H1 (cell line): ENCODE measurements at regions not wholly inside any gene's neighbourhood (a gene's known extent, or its start where the extent isn't known, plus 50 kb on each side); places are given as distances from the start of the nearest gene placed in this dataset.

ENCODE experiments used
- CTCF ChIA-PET: fragments of 300-600 bp; sonication (Branson Sonifier 250); formaldehyde crosslinking; loops from one replicate; lab custom pipeline; 2021; ENCODE audit not compliant: partially characterized antibody; lab: Charles Lee
- POLR2A ChIA-PET: fragments of 300-600 bp; sonication (Branson Sonifier 250); formaldehyde crosslinking; loops from one replicate; lab custom pipeline; 2021; ENCODE audit warnings: inconsistent platforms; ENCODE audit not compliant: partially characterized antibody; lab: Charles Lee
- DNase-seq, 2 experiments: peaks; one replicate each; pipeline versions ENCODE4 v3.0.0 to v3.0.0-alpha.2; 2010 to 2022; ENCODE audit warnings: low spot score in 2 of 2, low read depth in 1 of 2, mixed read lengths in 1 of 2
- FAIRE-seq: peaks from 2 replicates; lab custom pipeline; 2011; peaks lifted over from hg19 to GRCh38; lab: Jason Lieb, UNC
- H2AFZ ChIP-seq: 2 replicates; pipeline ENCODE4 v1.8.1; 2012; ENCODE audit warnings: low read length, inconsistent platforms
- H2AK5ac ChIP-seq: 2 replicates; pipeline ENCODE4 v1.6.1; 2013; ENCODE audit warnings: low read depth, low read length
- H2BK120ac ChIP-seq: replicated peaks from 2 replicates; pipeline ENCODE3; 2013; ENCODE audit warnings: low read depth, low read length, inconsistent platforms
- H2BK12ac ChIP-seq: 2 replicates; pipeline ENCODE4 v1.6.1; 2013; ENCODE audit warnings: low read depth, low read length
- H2BK15ac ChIP-seq: 2 replicates; pipeline ENCODE4 v1.6.1; 2013; ENCODE audit warnings: low read length
- H2BK20ac ChIP-seq: 2 replicates; pipeline ENCODE4 v1.6.1; 2013; ENCODE audit warnings: low read length
- H2BK5ac ChIP-seq: 2 replicates; pipeline ENCODE4 v1.6.1; 2013; ENCODE audit warnings: low read depth, low read length
- H3K14ac ChIP-seq: 2 replicates; pipeline ENCODE4 v1.6.1; 2013; ENCODE audit warnings: inconsistent platforms; ENCODE audit not compliant: insufficient read length
- H3K18ac ChIP-seq: 2 replicates; pipeline ENCODE4 v1.6.1; 2013; ENCODE audit warnings: low read length; ENCODE audit errors: extremely low read depth
- H3K23ac ChIP-seq: 2 replicates; pipeline ENCODE4 v1.6.1; 2013; ENCODE audit warnings: inconsistent platforms; ENCODE audit not compliant: insufficient read length
- H3K23me2 ChIP-seq: 2 replicates; pipeline ENCODE4 v1.6.1; 2013; ENCODE audit warnings: low read depth, low read length
- H3K27ac ChIP-seq: 2 replicates; pipeline ENCODE4 v1.6.1; 2011; ENCODE audit warnings: low read depth, low read length, inconsistent platforms
- H3K27me3 ChIP-seq, 4 experiments: replicated peaks in 1 of 4; 1 replicate in 1 of 4; 2 replicates in 3 of 4; pipeline versions ENCODE4 v1.6.1 to v1.8.1; 2011 to 2013; ENCODE audit warnings: low read length in 3 of 4, mild to moderate bottlenecking in 3 of 4, inconsistent platforms in 2 of 4, mixed read lengths in 2 of 4, moderate library complexity in 1 of 4; ENCODE audit not compliant: control insufficient read depth in 3 of 4, insufficient read depth in 3 of 4; ENCODE audit errors: extremely low read depth in 1 of 4
- H3K36me3 ChIP-seq, 4 experiments: 2 replicates each; pipeline versions ENCODE4 v1.6.1 to v1.8.1; 2011 to 2013; ENCODE audit warnings: mild to moderate bottlenecking in 4 of 4, low read length in 3 of 4, moderate library complexity in 2 of 4, control low read depth in 1 of 4, inconsistent platforms in 1 of 4; ENCODE audit not compliant: insufficient read depth in 4 of 4, control insufficient read depth in 2 of 4
- H3K4ac ChIP-seq: replicated peaks from 2 replicates; pipeline ENCODE3; 2013; ENCODE audit warnings: low read length, low read depth, mixed read lengths, inconsistent platforms; ENCODE audit not compliant: insufficient read length
- H3K4me1 ChIP-seq, 4 experiments: replicated peaks in 1 of 4; 1 replicate in 1 of 4; 2 replicates in 3 of 4; pipeline versions ENCODE4 v1.6.1 to v1.8.1; 2011 to 2013; ENCODE audit warnings: low read length in 3 of 4, inconsistent platforms in 2 of 4, mixed read lengths in 1 of 4; ENCODE audit not compliant: insufficient read depth in 4 of 4, control insufficient read depth in 3 of 4
- H3K4me2 ChIP-seq, 2 experiments: 2 replicates each; pipeline versions ENCODE4 v1.6.1 to v1.8.1; 2011 to 2013; ENCODE audit warnings: low read depth in 2 of 2, low read length in 2 of 2, control low read depth in 1 of 2, inconsistent platforms in 1 of 2, mild to moderate bottlenecking in 1 of 2; ENCODE audit not compliant: insufficient read depth in 1 of 2
- H3K4me3 ChIP-seq, 4 experiments: fragments of 200-600, 300-600 bp in 1 of 4; sonication (generic), shearing (Covaris generic), sonication (Bioruptor Twin) in 1 of 4; 2 replicates each; pipeline versions ENCODE4 v1.5.1 to v1.8.1; 2011 to 2016; ENCODE audit warnings: low read length in 4 of 4, low read depth in 3 of 4, control low read depth in 2 of 4, inconsistent platforms in 2 of 4, mild to moderate bottlenecking in 2 of 4, mixed read lengths in 1 of 4, moderate library complexity in 1 of 4; ENCODE audit not compliant: insufficient read depth in 2 of 4; ENCODE audit errors: extremely low read depth in 1 of 4
- H3K56ac ChIP-seq: replicated peaks from 2 replicates; pipeline ENCODE3; 2013; ENCODE audit warnings: low read depth, mild to moderate bottlenecking, mixed read lengths, low read length, inconsistent platforms; ENCODE audit not compliant: insufficient read length
- H3K79me1 ChIP-seq: 2 replicates; pipeline ENCODE4 v1.6.1; 2013; ENCODE audit warnings: low read depth, low read length, control low read depth
- H3K79me2 ChIP-seq, 2 experiments: 2 replicates each; pipeline versions ENCODE4 v1.6.1 to v1.8.1; 2012 to 2013; ENCODE audit warnings: low read length in 2 of 2, mild to moderate bottlenecking in 2 of 2, inconsistent platforms in 1 of 2; ENCODE audit not compliant: insufficient read depth in 2 of 2, control insufficient read depth in 1 of 2
- H3K9ac ChIP-seq, 4 experiments: replicated peaks in 1 of 4; 1 replicate in 1 of 4; 2 replicates in 3 of 4; pipeline versions ENCODE4 v1.6.1 to v1.8.1; 2011 to 2013; ENCODE audit warnings: low read depth in 3 of 4, low read length in 3 of 4, control low read depth in 2 of 4, mild to moderate bottlenecking in 2 of 4, moderate library complexity in 2 of 4, inconsistent platforms in 1 of 4; ENCODE audit errors: extremely low read depth in 1 of 4
- H3K9me3 ChIP-seq, 2 experiments: 2 replicates each; pipeline versions ENCODE4 v1.6.1 to v1.8.1; 2012 to 2013; ENCODE audit warnings: mild to moderate bottlenecking in 2 of 2, moderate library complexity in 2 of 2, control low read depth in 1 of 2, inconsistent platforms in 1 of 2, low read depth in 1 of 2, low read length in 1 of 2, mixed read lengths in 1 of 2; ENCODE audit not compliant: insufficient read depth in 2 of 2
- H4K20me1 ChIP-seq, 2 experiments: replicated peaks in 1 of 2; 2 replicates each; pipeline versions ENCODE3 to v1.8.1; 2011 to 2013; ENCODE audit warnings: inconsistent platforms in 2 of 2, low read length in 2 of 2, mild to moderate bottlenecking in 1 of 2; ENCODE audit not compliant: insufficient read depth in 2 of 2, control insufficient read depth in 1 of 2
- H4K5ac ChIP-seq: 2 replicates; pipeline ENCODE4 v1.6.1; 2013; ENCODE audit warnings: low read length, low read depth, mixed read lengths, inconsistent platforms; ENCODE audit not compliant: insufficient read length
- H4K8ac ChIP-seq: 2 replicates; pipeline ENCODE4 v1.8.0; 2013; ENCODE audit warnings: mild to moderate bottlenecking, moderate library complexity, low read length, inconsistent platforms; ENCODE audit not compliant: insufficient read depth; ENCODE audit errors: extremely low read depth
- H4K91ac ChIP-seq: replicated peaks from 2 replicates; pipeline ENCODE3; 2013; ENCODE audit warnings: low read length, mixed read lengths, inconsistent platforms; ENCODE audit not compliant: insufficient read length
- CEBPB ChIP-seq: IDR thresholded peaks from 2 replicates; pipeline ENCODE4 v1.6.1; 2012; ENCODE audit warnings: low read depth, low read length
- CREB1 ChIP-seq: IDR thresholded peaks from 2 replicates; pipeline ENCODE4 v1.6.1; 2012; ENCODE audit warnings: inconsistent platforms
- EP300 ChIP-seq, 2 experiments: IDR thresholded peaks; 1 replicate in 1 of 2; 2 replicates in 1 of 2; pipeline ENCODE4 v1.6.1; 2011 to 2012; ENCODE audit warnings: low read depth in 2 of 2, low read length in 2 of 2, mild to moderate bottlenecking in 2 of 2, borderline replicate concordance in 1 of 2, inconsistent platforms in 1 of 2, moderate library complexity in 1 of 2
- KDM1A ChIP-seq: fragments of 200-600, 300-600 bp; sonication (generic); IDR thresholded peaks from 2 replicates; pipeline ENCODE4 v1.7.1; 2016; ENCODE audit warnings: mild to moderate bottlenecking, low read length, borderline replicate concordance
- KDM4A ChIP-seq: IDR thresholded peaks from one replicate; pipeline ENCODE4 v1.7.1; 2012; ENCODE audit warnings: low read depth, mild to moderate bottlenecking, moderate library complexity, low read length, inconsistent platforms; ENCODE audit not compliant: severe bottlenecking
- POLR2AphosphoS5 ChIP-seq: IDR thresholded peaks from 2 replicates; pipeline ENCODE4 v1.6.1; 2011; ENCODE audit warnings: low read depth, low read length
- RNF2 ChIP-seq: fragments of 200-900, 300-1000 bp; sonication (generic); IDR thresholded peaks from 2 replicates; pipeline ENCODE4 v1.7.1; 2016; ENCODE audit warnings: borderline replicate concordance, low read depth, mild to moderate bottlenecking, antibody characterized with exemption, low read length; ENCODE audit not compliant: poor library complexity, severe bottlenecking; ENCODE audit errors: missing control alignments
- SP1 ChIP-seq: IDR thresholded peaks from 2 replicates; pipeline ENCODE4 v1.6.1; 2011; ENCODE audit warnings: low read depth, low read length
- SP2 ChIP-seq: IDR thresholded peaks from 2 replicates; pipeline ENCODE4 v1.6.1; 2012; ENCODE audit warnings: mild to moderate bottlenecking, low read length, inconsistent platforms
- TCF12 ChIP-seq: IDR thresholded peaks from 2 replicates; pipeline ENCODE4 v1.6.1; 2011; ENCODE audit warnings: low read depth, mild to moderate bottlenecking, low read length
- WGBS, 2 experiments: shearing (Covaris generic) in 1 of 2; methylation state at CpG; one replicate each; pipeline versions ENCODE4 v1.1.6 to v1.1.7; 2013 to 2015; ENCODE audit warnings: low lambda C conversion rate in 2 of 2, mixed read lengths in 2 of 2, inconsistent platforms in 1 of 2, low coverage in 1 of 2, missing lambda C conversion rate in 1 of 2; ENCODE audit not compliant: insufficient replicate concordance in 2 of 2, insufficient coverage in 1 of 2, insufficient read length in 1 of 2; ENCODE audit errors: extremely low coverage in 1 of 2, missing lambda C conversion rate in 1 of 2; 5-methylcytosine and 5-hydroxymethylcytosine counted together
- TF ChIP-seq, protein P1 (sequence below): IDR thresholded peaks from 2 replicates; pipeline ENCODE4 v1.6.1; 2012; ENCODE audit warnings: inconsistent platforms
- TF ChIP-seq, protein P2 (sequence below), 3 experiments: IDR thresholded peaks; 1 replicate in 2 of 3; 2 replicates in 1 of 3; pipeline versions ENCODE4 v1.5.1 to v1.6.1; 2011; ENCODE audit warnings: low read length in 3 of 3, mild to moderate bottlenecking in 3 of 3, inconsistent platforms in 2 of 3, low read depth in 1 of 3, moderate library complexity in 1 of 3; ENCODE audit not compliant: insufficient read depth in 1 of 3; ENCODE audit errors: control extremely low read depth in 1 of 3

DNA sequence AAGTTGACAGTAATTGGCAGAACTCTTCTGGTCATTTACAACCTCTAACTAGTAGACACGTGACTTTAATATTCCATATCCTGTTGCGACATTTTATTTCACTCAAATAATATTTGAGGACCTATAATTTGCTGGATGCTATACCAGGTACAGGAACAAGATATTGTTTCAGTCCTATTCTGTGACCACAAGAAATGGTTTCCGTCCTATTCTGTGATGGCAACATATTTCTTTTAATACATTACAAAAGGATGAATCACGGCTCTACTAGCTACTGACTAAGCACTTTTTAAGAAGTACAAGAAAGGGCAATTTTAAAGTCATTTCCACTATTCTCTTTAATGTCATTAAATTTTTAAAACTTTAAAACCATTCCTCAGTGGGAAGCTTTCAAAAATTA, 400.2 kb downstream of the CNTN3 start:
- H3K27ac ChIP-seq = no peak overlapping the region
- no peaks in the 10 kb centered on the region for H3K9me3 ChIP-seq
- H3K4me1 ChIP-seq = no peaks in the 10 kb centered on the region
- no peak overlapping the region for H3K23ac ChIP-seq
- H3K9ac ChIP-seq = no peak overlapping the region
- H3K36me3 ChIP-seq = no peaks in the 10 kb centered on the region
- H4K91ac ChIP-seq = no peak overlapping the region
- no peak overlapping the region for H2BK15ac ChIP-seq
- H3K4me2 ChIP-seq = no peak overlapping the region
- no peak overlapping the region for H4K5ac ChIP-seq
- FAIRE-seq = no peak
- CTCF ChIA-PET = no interaction called here
- TF ChIP-seq EP300 (IDR thresholded peaks at IDR 0.05; ENCODE audit: borderline replicate concordance in 1 of 2, low read depth in 2 of 2, low read length in 2 of 2) (no peak), CREB1 (no peak), POLR2AphosphoS5 (no peak), RNF2 (no peak), KDM1A (no peak), TCF12 (no peak), SP2 (no peak), CEBPB (no peak), KDM4A (no peak), SP1 (no peak)
- TF ChIP-seq, protein P1, sequence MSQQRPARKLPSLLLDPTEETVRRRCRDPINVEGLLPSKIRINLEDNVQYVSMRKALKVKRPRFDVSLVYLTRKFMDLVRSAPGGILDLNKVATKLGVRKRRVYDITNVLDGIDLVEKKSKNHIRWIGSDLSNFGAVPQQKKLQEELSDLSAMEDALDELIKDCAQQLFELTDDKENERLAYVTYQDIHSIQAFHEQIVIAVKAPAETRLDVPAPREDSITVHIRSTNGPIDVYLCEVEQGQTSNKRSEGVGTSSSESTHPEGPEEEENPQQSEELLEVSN = no peak
- TF ChIP-seq, protein P2, sequence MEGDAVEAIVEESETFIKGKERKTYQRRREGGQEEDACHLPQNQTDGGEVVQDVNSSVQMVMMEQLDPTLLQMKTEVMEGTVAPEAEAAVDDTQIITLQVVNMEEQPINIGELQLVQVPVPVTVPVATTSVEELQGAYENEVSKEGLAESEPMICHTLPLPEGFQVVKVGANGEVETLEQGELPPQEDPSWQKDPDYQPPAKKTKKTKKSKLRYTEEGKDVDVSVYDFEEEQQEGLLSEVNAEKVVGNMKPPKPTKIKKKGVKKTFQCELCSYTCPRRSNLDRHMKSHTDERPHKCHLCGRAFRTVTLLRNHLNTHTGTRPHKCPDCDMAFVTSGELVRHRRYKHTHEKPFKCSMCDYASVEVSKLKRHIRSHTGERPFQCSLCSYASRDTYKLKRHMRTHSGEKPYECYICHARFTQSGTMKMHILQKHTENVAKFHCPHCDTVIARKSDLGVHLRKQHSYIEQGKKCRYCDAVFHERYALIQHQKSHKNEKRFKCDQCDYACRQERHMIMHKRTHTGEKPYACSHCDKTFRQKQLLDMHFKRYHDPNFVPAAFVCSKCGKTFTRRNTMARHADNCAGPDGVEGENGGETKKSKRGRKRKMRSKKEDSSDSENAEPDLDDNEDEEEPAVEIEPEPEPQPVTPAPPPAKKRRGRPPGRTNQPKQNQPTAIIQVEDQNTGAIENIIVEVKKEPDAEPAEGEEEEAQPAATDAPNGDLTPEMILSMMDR (IDR thresholded peaks at IDR 0.05; ENCODE audit: control extremely low read depth in 1 of 3, insufficient read depth in 1 of 3, low read depth in 1 of 3, low read length in 3 of 3) = no peak
- H3K23me2 ChIP-seq = no peaks in the 10 kb centered on the region
- H2BK20ac ChIP-seq = no peak overlapping the region
- no peak overlapping the region for H2AK5ac ChIP-seq
- no peak for DNase-seq
- no peak overlapping the region for H2BK5ac ChIP-seq
- H2BK120ac ChIP-seq = no peak overlapping the region
- H3K79me2 ChIP-seq = no peaks in the 10 kb centered on the region
- no peak overlapping the region for H3K18ac ChIP-seq
- no peak overlapping the region for H3K14ac ChIP-seq
- H3K4me3 ChIP-seq = no peak overlapping the region
- H3K56ac ChIP-seq = no peak overlapping the region
- no peaks in the 10 kb centered on the region for H4K20me1 ChIP-seq
- 91% methylated on average over 4 of the region's 4 CpGs; no CpG with 5 or more reads in 1 of the 2 experiments for WGBS, 2 experiments
- H3K27me3 ChIP-seq = no peaks in the 10 kb centered on the region
- no peak overlapping the region for H3K4ac ChIP-seq
- no peaks in the 10 kb centered on the region for H3K79me1 ChIP-seq
- H4K8ac ChIP-seq = no peak overlapping the region
- POLR2A ChIA-PET = no interaction called here
- H2AFZ ChIP-seq = no peak overlapping the region
- H2BK12ac ChIP-seq = no peak overlapping the region
